ENCODE measurements at regions not wholly inside any gene's neighbourhood (a gene's known extent, or its start where the extent isn't known, plus 50 kb on each side); places are given as distances from the start of the nearest gene placed in this dataset.

DNA sequence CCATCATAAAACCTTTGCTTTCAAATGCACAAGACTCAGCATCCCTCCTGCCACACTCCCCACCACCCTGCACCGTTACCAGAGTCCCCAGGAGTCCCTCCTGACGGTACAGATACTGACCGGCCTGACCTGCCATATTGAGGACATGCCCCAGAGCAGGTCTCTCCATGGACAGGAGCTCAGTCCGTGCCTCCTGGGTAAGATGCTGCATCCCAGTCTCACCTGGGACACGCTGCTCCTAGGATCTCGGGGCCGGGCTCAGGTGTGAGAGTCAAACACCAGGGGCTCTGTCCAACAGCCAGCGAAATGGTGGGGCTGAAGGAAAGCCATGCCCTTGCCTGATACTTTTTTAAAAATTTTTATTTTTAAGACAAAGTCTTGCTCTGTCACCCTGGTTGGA is 328.3 kb downstream of the SHANK2 start:
- TF ChIP-seq, protein P1, sequence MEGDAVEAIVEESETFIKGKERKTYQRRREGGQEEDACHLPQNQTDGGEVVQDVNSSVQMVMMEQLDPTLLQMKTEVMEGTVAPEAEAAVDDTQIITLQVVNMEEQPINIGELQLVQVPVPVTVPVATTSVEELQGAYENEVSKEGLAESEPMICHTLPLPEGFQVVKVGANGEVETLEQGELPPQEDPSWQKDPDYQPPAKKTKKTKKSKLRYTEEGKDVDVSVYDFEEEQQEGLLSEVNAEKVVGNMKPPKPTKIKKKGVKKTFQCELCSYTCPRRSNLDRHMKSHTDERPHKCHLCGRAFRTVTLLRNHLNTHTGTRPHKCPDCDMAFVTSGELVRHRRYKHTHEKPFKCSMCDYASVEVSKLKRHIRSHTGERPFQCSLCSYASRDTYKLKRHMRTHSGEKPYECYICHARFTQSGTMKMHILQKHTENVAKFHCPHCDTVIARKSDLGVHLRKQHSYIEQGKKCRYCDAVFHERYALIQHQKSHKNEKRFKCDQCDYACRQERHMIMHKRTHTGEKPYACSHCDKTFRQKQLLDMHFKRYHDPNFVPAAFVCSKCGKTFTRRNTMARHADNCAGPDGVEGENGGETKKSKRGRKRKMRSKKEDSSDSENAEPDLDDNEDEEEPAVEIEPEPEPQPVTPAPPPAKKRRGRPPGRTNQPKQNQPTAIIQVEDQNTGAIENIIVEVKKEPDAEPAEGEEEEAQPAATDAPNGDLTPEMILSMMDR (IDR thresholded peaks at IDR 0.05): no peak
- no peak for TF ChIP-seq POLR2A (IDR thresholded peaks at IDR 0.05)

Data from ovary (tissue), 3 donors.